A549 (cell line): ENCODE measurements at regions not wholly inside any gene's neighbourhood (a gene's known extent, or its start where the extent isn't known, plus 50 kb on each side); places are given as distances from the start of the nearest gene placed in this dataset.

ENCODE experiments used
- ATAC-seq, 2 experiments: fragments of 200-7000 bp in 1 of 2; fragments of >200 bp in 1 of 2; cut with Nextera tagmentation in 1 of 2; cut with Tn5 transposase in 1 of 2; 3 replicates each; pipeline versions ENCODE4 v1.8.0 to v1.9.1; 2018 to 2020; ENCODE audit warnings: mild to moderate bottlenecking in 1 of 2, moderate library complexity in 1 of 2
- CTCF ChIA-PET: fragments of 300-600 bp; sonication (Branson Sonifier 250); formaldehyde crosslinking; extraction: SDS; loops from one replicate; lab custom pipeline; 2021; ENCODE audit warnings: antibody characterized with exemption, inconsistent platforms; lab: Yijun Ruan, JAX
- POLR2A ChIA-PET: fragments of 350-600 bp; formaldehyde crosslinking; extraction: SDS; loops from one replicate; lab custom pipeline; 2021; ENCODE audit warnings: antibody characterized with exemption, inconsistent platforms; lab: Yijun Ruan, JAX
- DNase-seq, 2 experiments: peaks; one replicate each; pipeline versions ENCODE4 v3.0.0 to v3.0.0-alpha.2; 2011 to 2016; ENCODE audit warnings: low read depth in 1 of 2, low spot score in 1 of 2
- FAIRE-seq: peaks from 2 replicates; lab custom pipeline; 2011; peaks lifted over from hg19 to GRCh38; lab: Jason Lieb, UNC
- H3K27ac ChIP-seq, 2 experiments: fragments of >200 bp; sonication (Bioruptor Twin); formaldehyde crosslinking; 3 replicates each; pipeline ENCODE4 v1.5.1; 2016 to 2017
- H3K4me1 ChIP-seq: fragments of >200 bp; sonication (Bioruptor Twin); formaldehyde crosslinking; 3 replicates; pipeline ENCODE4 v1.6.1; 2016
- H3K4me2 ChIP-seq: fragments of >200 bp; sonication (Bioruptor Twin); formaldehyde crosslinking; 3 replicates; pipeline ENCODE4 v1.6.1; 2016
- H3K4me3 ChIP-seq: fragments of >200 bp; sonication (Bioruptor Twin); formaldehyde crosslinking; 3 replicates; pipeline ENCODE4 v1.5.1; 2016
- H3K9me3 ChIP-seq: fragments of >200 bp; sonication (Bioruptor Twin); formaldehyde crosslinking; 3 replicates; pipeline ENCODE4 v1.6.1; 2016
- BHLHE40 ChIP-seq: IDR thresholded peaks from 2 replicates; pipeline ENCODE4 v1.6.1; 2012; ENCODE audit warnings: low read depth, low read length, inconsistent platforms
- CBX8 ChIP-seq: fragments of 200-600 bp; sonication (generic); IDR thresholded peaks from 2 replicates; pipeline ENCODE4 v1.6.1; 2016
- CEBPB ChIP-seq, 2 experiments: fragments of >200 bp in 1 of 2; sonication (Bioruptor Twin) in 1 of 2; formaldehyde crosslinking in 1 of 2; IDR thresholded peaks; 2 replicates each; pipeline ENCODE4 v1.6.1; 2012 to 2016
- CHD2 ChIP-seq: fragments of 150-350 bp; IDR thresholded peaks from 2 replicates; pipeline ENCODE4 v1.6.1; 2014; ENCODE audit warnings: low read length; ENCODE audit not compliant: partially characterized antibody
- CHD4 ChIP-seq: fragments of 200-600 bp; sonication (generic); IDR thresholded peaks from 2 replicates; pipeline ENCODE4 v1.6.1; 2016; ENCODE audit warnings: antibody characterized with exemption, mild to moderate bottlenecking, borderline replicate concordance
- EHF ChIP-seq: fragments of 250-450 bp; sonication (Bioruptor Pico); IDR thresholded peaks from 2 replicates; pipeline ENCODE4 v1.5.0; 2020; ENCODE audit warnings: mild to moderate bottlenecking
- EP300 ChIP-seq, 2 experiments: fragments of >200 bp; sonication (Bioruptor Twin); formaldehyde crosslinking; IDR thresholded peaks; 2 replicates in 1 of 2; 3 replicates in 1 of 2; pipeline ENCODE4 v1.6.1; 2016 to 2017
- ESRRA ChIP-seq: fragments of 150-350 bp; IDR thresholded peaks from 2 replicates; pipeline ENCODE4 v1.6.1; 2014; ENCODE audit warnings: mild to moderate bottlenecking, low read length, borderline replicate concordance
- FOSL2 ChIP-seq, 2 experiments: fragments of 450-650 bp in 1 of 2; fragments of >200 bp in 1 of 2; sonication (Bioruptor Twin) in 1 of 2; formaldehyde crosslinking; IDR thresholded peaks; 2 replicates each; pipeline versions ENCODE4 v1.5.0 to v1.6.1; 2016 to 2020; ENCODE audit warnings: mild to moderate bottlenecking in 1 of 2, moderate library complexity in 1 of 2
- FOXS1 ChIP-seq: fragments of 250-450 bp; sonication (Bioruptor Pico); IDR thresholded peaks from 2 replicates; pipeline ENCODE4 v1.5.0; 2020; ENCODE audit warnings: mild to moderate bottlenecking, moderate library complexity
- GATA3 ChIP-seq: IDR thresholded peaks from 2 replicates; pipeline ENCODE4 v1.6.1; 2012; ENCODE audit warnings: borderline replicate concordance
- HEYL ChIP-seq: fragments of 250-450 bp; sonication (Bioruptor Pico); IDR thresholded peaks from 2 replicates; pipeline ENCODE4 v1.8.0; 2021; ENCODE audit warnings: mild to moderate bottlenecking, moderate library complexity
- HOXA7 ChIP-seq: fragments of 250-450 bp; sonication (Bioruptor Pico); IDR thresholded peaks from 2 replicates; pipeline ENCODE4 v1.5.0; 2020; ENCODE audit warnings: mild to moderate bottlenecking, moderate library complexity
- JUN ChIP-seq, 2 experiments: fragments of >200 bp; sonication (Bioruptor Twin); formaldehyde crosslinking; IDR thresholded peaks; 2 replicates in 1 of 2; 3 replicates in 1 of 2; pipeline ENCODE4 v1.6.1; 2016 to 2017
- JUNB ChIP-seq: fragments of >200 bp; sonication (Bioruptor Twin); formaldehyde crosslinking; IDR thresholded peaks from 2 replicates; pipeline ENCODE4 v1.6.1; 2016
- KDM1A ChIP-seq: fragments of 200-600 bp; sonication (generic); IDR thresholded peaks from 2 replicates; pipeline ENCODE4 v1.6.1; 2016; ENCODE audit warnings: low read depth, mild to moderate bottlenecking
- KDM5A ChIP-seq: fragments of 200-600 bp; sonication (generic); IDR thresholded peaks from 2 replicates; pipeline ENCODE4 v1.6.1; 2016; ENCODE audit warnings: antibody characterized with exemption, mild to moderate bottlenecking
- MAZ ChIP-seq: fragments of 150-350 bp; IDR thresholded peaks from 2 replicates; pipeline ENCODE4 v1.6.1; 2014; ENCODE audit warnings: antibody characterized with exemption, low read depth, low read length, borderline replicate concordance
- NR3C1 ChIP-seq: fragments of >200 bp; sonication (Bioruptor Twin); formaldehyde crosslinking; IDR thresholded peaks from 3 replicates; pipeline ENCODE4 v1.6.1; 2017
- PHF8 ChIP-seq: fragments of 200-600 bp; sonication (generic); IDR thresholded peaks from 2 replicates; pipeline ENCODE4 v1.6.1; 2016; ENCODE audit warnings: low read depth, mild to moderate bottlenecking, antibody characterized with exemption, moderate library complexity, borderline replicate concordance
- POLR2A ChIP-seq: IDR thresholded peaks from 2 replicates; pipeline ENCODE4 v1.6.1; 2012; ENCODE audit warnings: mild to moderate bottlenecking, low read length
- POLR2AphosphoS2 ChIP-seq: conservative IDR thresholded peaks from 2 replicates; pipeline ENCODE4 v1.6.1; 2012; ENCODE audit warnings: low read length, improper control_type of control experiment, inconsistent platforms
- RFX5 ChIP-seq: fragments of 450-650 bp; IDR thresholded peaks from 2 replicates; pipeline ENCODE4 v1.7.1; 2014; ENCODE audit warnings: antibody characterized with exemption, mild to moderate bottlenecking, moderate library complexity
- RNF2 ChIP-seq: fragments of 200-600 bp; sonication (generic); IDR thresholded peaks from 2 replicates; pipeline ENCODE4 v1.6.1; 2016; ENCODE audit warnings: low read depth, mild to moderate bottlenecking, antibody characterized with exemption, moderate library complexity, borderline replicate concordance
- SMC3 ChIP-seq: fragments of >200 bp; sonication (Bioruptor Twin); formaldehyde crosslinking; IDR thresholded peaks from 3 replicates; pipeline ENCODE4 v1.6.1; 2018; ENCODE audit warnings: inconsistent platforms
- SREBF2 ChIP-seq: fragments of 450-650 bp; IDR thresholded peaks from 2 replicates; pipeline ENCODE4 v1.6.1; 2014; ENCODE audit warnings: mild to moderate bottlenecking, moderate library complexity
- TFCP2L1 ChIP-seq: fragments of 250-450 bp; sonication (Bioruptor Pico); IDR thresholded peaks from 2 replicates; pipeline ENCODE4 v1.5.0; 2021; ENCODE audit warnings: mild to moderate bottlenecking
- ZC3H11A ChIP-seq: fragments of 450-650 bp; IDR thresholded peaks from 2 replicates; pipeline ENCODE4 v1.6.1; 2014; ENCODE audit warnings: antibody characterized with exemption, mild to moderate bottlenecking
- ZFP36 ChIP-seq: fragments of 450-650 bp; IDR thresholded peaks from 2 replicates; pipeline ENCODE4 v1.6.1; 2014; ENCODE audit warnings: borderline replicate concordance; ENCODE audit not compliant: partially characterized antibody
- WGBS: methylation state at CpG from one replicate; pipeline ENCODE4 v1.1.6; 2017; ENCODE audit errors: missing lambda C conversion rate; 5-methylcytosine and 5-hydroxymethylcytosine counted together
- TF ChIP-seq, protein P1 (sequence below): IDR thresholded peaks from 2 replicates; pipeline ENCODE4 v1.6.1; 2012
- TF ChIP-seq, protein P2 (sequence below): fragments of 150-350 bp; IDR thresholded peaks from 2 replicates; pipeline ENCODE4 v1.6.1; 2014; ENCODE audit warnings: low read depth, mild to moderate bottlenecking, low read length
- TF ChIP-seq, protein P3 (sequence below): fragments of >200 bp; sonication (Bioruptor Twin); formaldehyde crosslinking; IDR thresholded peaks from 2 replicates; pipeline ENCODE4 v1.6.1; 2016
- TF ChIP-seq, protein P4 (sequence below): IDR thresholded peaks from 2 replicates; pipeline ENCODE4 v1.6.1; 2012; ENCODE audit warnings: low read depth, borderline replicate concordance
- TF ChIP-seq, protein P5 (sequence below): fragments of >200 bp; sonication (Bioruptor Twin); formaldehyde crosslinking; IDR thresholded peaks from 3 replicates; pipeline ENCODE4 v1.5.1; 2016

DNA sequence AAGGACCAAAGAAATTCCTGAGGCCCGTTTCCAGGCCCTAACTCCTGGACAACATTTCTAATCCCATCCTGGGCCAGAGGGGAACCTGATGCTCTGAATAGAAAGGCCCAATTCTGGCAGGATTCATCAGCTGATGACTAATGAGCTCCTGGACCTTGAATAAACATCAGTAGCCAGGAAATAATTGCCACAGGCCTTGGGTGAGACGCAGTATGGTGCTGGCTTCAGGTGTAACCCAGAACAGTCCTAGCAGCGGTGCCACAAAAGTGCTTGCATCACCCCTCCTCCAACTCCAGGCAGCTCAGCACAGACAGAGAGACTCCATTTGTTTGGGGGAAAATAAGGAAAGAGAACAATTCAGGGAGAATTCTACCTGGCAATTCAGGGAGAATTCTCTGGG lies 184.7 kb upstream of the POU1F1 start:
- 55% methylated on average over 3 of the region's 3 CpGs for WGBS
- peak overlapping the region; percentile 12; the same call in 2 of the 3 replicates for H3K4me2 ChIP-seq
- no peak for DNase-seq
- FAIRE-seq = no peak
- TF ChIP-seq, protein P1, sequence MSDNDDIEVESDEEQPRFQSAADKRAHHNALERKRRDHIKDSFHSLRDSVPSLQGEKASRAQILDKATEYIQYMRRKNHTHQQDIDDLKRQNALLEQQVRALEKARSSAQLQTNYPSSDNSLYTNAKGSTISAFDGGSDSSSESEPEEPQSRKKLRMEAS = no peak
- no peak for TF ChIP-seq JUN (IDR thresholded peaks at IDR 0.05)
- TF ChIP-seq MAZ = no peak
- no peak for TF ChIP-seq FOXS1 (CRISPR knock-in tag)
- TF ChIP-seq SREBF2 = no peak
- TF ChIP-seq JUNB = no peak
- TF ChIP-seq KDM5A = no peak
- no peak for TF ChIP-seq PHF8
- no peak for TF ChIP-seq BHLHE40
- TF ChIP-seq CBX8 = no peak
- TF ChIP-seq HEYL = no peak
- TF ChIP-seq, protein P2, sequence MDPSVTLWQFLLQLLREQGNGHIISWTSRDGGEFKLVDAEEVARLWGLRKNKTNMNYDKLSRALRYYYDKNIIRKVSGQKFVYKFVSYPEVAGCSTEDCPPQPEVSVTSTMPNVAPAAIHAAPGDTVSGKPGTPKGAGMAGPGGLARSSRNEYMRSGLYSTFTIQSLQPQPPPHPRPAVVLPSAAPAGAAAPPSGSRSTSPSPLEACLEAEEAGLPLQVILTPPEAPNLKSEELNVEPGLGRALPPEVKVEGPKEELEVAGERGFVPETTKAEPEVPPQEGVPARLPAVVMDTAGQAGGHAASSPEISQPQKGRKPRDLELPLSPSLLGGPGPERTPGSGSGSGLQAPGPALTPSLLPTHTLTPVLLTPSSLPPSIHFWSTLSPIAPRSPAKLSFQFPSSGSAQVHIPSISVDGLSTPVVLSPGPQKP = no peak
- TF ChIP-seq RNF2 = no peak
- TF ChIP-seq CEBPB (IDR thresholded peaks at IDR 0.05) = no peak
- TF ChIP-seq EHF (CRISPR knock-in tag) = no peak
- no peak for TF ChIP-seq ZC3H11A
- TF ChIP-seq GATA3 = no peak
- no peak for TF ChIP-seq RFX5
- TF ChIP-seq KDM1A = no peak
- peaks cover 21% of the 10 kb centered on the region for H3K4me1 ChIP-seq
- peak overlapping the region; percentile 27 to 62; a peak in 5 of 6 replicates for H3K27ac ChIP-seq
- ChIA-PET CTCF (interaction anchor here (1.0 kb wide), 1 partner anchor 43 kb away, joined by 3 read pairs; no protein-coding TSS in a partner anchor), POLR2A (no interaction called here)
- H3K9me3 ChIP-seq = peaks cover 8% of the 10 kb centered on the region; the same call in 1 of the 3 replicates
- ATAC-seq = no peak
- no peak overlapping the region for H3K4me3 ChIP-seq

DNA sequence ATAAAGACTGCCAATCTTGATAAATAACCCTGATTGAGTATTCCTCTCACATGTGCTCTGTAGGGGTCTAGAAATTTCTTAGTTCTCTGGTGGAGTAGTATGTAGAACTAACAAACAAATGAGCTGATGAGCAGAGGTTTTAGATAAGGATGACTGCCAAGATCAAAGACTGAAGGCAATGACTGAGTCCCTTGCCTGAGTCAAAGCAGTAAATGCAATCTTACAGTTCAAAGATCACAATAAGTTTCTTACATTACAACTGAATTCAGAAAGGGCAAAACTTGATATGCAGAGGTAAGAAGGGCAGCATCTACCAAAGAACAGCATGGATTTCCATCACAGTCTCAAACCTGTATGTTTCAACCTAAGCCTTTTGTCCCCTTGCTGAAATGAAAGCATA lies 172.2 kb upstream of the POU1F1 start:
- Histone ChIP-seq H3K4me1 (no peaks in the 10 kb centered on the region), H3K4me3 (no peak overlapping the region)
- CTCF ChIA-PET = no interaction called here
- no peak for TF ChIP-seq BHLHE40
- no peak for TF ChIP-seq ZC3H11A
- TF ChIP-seq, all 56 proteins: peak for 0
- no peak for DNase-seq
- Histone ChIP-seq H3K4me2 (no peak overlapping the region), H3K27ac (no peak overlapping the region), H3K9me3 (0 out of 3 replicates have a peak, but pooled peaks cover 4% of the 10 kb centered on the region)
- no peak for FAIRE-seq
- no peak for ATAC-seq
- POLR2A ChIA-PET = no interaction called here

DNA sequence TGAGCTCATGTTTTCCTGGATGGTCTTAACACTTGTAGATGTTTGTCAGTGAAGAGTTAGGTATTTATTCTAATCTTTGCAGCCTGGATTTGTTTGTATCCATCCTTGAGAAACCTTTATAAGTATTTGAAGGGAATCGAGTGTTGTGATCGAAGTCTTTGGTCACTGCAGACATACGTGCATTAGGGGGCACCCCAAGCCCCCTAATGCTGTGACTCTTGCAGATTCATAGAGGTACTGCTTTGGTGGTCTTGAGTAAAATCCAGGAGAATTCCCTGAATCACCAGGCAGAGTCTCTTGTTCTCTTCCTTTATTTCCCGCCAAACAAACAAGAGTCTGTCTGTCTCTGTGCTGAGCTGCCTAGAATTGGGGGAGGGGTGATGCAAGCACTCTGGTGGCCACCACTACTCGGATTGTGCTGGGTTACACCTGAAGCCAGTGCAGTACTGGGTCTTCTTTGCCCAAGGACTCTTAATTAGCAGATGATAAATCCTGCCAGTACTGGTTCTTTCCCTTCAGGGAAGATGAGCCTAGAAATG lies 170.5 kb upstream of the POU1F1 start:
- DNase-seq = no peak
- Histone ChIP-seq H3K9me3 (0 out of 3 replicates have a peak, but pooled peaks cover 4% of the 10 kb centered on the region), H3K4me2 (no peak overlapping the region), H3K4me1 (no peaks in the 10 kb centered on the region), H3K27ac (no peak overlapping the region)
- ChIA-PET POLR2A (no interaction called here), CTCF (no interaction called here)
- TF ChIP-seq, protein P3, sequence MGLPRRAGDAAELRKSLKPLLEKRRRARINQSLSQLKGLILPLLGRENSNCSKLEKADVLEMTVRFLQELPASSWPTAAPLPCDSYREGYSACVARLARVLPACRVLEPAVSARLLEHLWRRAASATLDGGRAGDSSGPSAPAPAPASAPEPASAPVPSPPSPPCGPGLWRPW = no peak
- TF ChIP-seq EP300 (IDR thresholded peaks at IDR 0.05) (no peak), ZFP36 (no peak), ZC3H11A (no peak), HOXA7 (CRISPR knock-in tag) (no peak), CHD4 (no peak), SMC3 (no peak), KDM1A (no peak), CHD2 (no peak), TFCP2L1 (CRISPR knock-in tag) (no peak), RFX5 (no peak), NR3C1 (no peak), PHF8 (no peak), JUN (IDR thresholded peaks at IDR 0.05) (no peak), ESRRA (no peak), POLR2AphosphoS2 (no peak), POLR2A (no peak), FOSL2 (IDR thresholded peaks at IDR 0.05) (no peak), FOSL2 (CRISPR knock-in tag; IDR thresholded peaks at IDR 0.05) (no peak)
- TF ChIP-seq, protein P4, sequence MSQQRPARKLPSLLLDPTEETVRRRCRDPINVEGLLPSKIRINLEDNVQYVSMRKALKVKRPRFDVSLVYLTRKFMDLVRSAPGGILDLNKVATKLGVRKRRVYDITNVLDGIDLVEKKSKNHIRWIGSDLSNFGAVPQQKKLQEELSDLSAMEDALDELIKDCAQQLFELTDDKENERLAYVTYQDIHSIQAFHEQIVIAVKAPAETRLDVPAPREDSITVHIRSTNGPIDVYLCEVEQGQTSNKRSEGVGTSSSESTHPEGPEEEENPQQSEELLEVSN = no peak
- TF ChIP-seq, protein P5, sequence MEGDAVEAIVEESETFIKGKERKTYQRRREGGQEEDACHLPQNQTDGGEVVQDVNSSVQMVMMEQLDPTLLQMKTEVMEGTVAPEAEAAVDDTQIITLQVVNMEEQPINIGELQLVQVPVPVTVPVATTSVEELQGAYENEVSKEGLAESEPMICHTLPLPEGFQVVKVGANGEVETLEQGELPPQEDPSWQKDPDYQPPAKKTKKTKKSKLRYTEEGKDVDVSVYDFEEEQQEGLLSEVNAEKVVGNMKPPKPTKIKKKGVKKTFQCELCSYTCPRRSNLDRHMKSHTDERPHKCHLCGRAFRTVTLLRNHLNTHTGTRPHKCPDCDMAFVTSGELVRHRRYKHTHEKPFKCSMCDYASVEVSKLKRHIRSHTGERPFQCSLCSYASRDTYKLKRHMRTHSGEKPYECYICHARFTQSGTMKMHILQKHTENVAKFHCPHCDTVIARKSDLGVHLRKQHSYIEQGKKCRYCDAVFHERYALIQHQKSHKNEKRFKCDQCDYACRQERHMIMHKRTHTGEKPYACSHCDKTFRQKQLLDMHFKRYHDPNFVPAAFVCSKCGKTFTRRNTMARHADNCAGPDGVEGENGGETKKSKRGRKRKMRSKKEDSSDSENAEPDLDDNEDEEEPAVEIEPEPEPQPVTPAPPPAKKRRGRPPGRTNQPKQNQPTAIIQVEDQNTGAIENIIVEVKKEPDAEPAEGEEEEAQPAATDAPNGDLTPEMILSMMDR = no peak
- TF ChIP-seq, all 56 proteins: peak for 0
- H3K4me3 ChIP-seq = no peak overlapping the region
- no peak for FAIRE-seq
- ATAC-seq = no peak
- 59% methylated on average over 5 of the region's 5 CpGs for WGBS
